NCI-H82 (cell line): ENCODE measurements at regions not wholly inside any gene's neighbourhood (a gene's known extent, or its start where the extent isn't known, plus 50 kb on each side); places are given as distances from the start of the nearest gene placed in this dataset.

Source experiments
- DNase-seq: peaks from one replicate; lab custom pipeline; 2025; lab: John Stamatoyannopoulos, UW

DNA sequence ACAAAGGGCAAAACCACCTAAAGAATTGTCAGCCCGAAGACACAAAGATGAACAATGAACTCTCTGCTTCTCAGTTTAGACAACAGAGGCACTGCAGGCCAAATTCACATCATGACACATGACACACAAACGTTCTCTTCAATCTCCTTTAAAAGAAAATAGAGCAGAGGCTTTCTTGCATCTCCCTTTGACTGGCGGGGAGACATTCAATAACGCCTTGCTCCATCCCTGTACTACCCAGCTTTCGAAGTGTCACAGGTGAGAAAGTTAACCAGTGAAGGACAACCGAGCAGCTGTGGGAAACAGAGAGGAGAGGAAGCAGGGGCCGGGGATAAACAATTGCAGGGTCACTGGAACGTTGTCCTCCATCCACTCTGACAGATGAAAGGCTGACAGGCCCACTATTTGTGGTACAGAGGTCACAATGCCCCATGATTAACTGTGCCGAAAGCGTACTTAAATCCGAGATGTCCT lies 130.8 kb downstream of the PHLDA1 start:
- DNase-seq: no peak

DNA sequence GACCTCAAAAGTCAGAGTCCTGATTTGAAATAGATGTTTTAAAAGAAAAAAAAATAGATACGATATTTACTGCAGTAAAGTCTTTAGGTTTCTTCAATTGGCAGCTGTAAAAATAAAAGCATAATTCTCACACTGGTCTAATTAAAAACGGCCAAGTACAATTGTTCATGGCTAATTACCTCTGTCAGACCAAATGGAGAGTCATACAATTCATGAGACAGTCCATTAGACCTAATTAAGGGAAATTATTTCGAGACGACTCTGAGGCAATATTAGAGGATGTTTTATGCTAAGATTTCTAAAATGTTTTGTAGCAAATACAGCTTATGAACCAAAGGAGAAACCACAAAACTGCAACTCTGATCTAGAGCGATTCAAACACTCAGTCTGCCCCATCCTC lies 131.3 kb downstream of the PHLDA1 start:
- no peak for DNase-seq

DNA sequence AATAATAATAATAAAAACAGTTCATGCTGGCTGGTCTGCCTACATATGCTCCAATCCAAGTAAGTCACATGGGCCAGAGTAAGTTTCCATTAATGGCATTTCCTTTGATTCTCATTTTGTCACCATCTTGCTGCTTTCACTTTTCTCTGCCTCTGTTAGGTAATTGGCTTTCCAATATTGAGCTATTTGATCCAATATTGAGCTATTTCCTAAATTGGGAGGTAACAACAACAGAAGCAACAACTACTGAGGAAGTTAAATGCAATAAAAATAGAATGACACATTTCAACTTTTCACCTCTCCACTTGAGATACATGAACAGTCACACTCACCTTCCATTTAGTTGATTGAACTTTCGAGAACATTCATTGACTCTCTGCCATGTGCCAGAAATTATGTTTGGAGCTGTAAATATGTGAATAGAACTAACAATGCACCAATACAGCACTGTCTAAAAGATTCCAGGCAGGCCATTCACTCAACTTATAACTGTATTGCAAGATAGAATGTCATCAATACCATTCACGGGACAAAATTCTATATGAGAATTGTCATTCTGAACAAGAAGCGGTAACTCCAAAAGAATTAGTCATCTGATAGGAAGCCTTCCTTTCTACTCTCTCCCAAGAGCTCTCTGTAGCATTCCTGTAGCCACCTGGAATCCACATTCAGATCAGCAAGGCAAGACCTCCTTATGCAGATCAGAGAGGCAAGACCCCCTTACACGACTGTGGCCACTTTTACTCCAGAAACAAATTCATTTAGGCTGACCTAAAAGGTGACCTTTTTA lies 136.4 kb downstream of the PHLDA1 start:
- DNase-seq: no peak

DNA sequence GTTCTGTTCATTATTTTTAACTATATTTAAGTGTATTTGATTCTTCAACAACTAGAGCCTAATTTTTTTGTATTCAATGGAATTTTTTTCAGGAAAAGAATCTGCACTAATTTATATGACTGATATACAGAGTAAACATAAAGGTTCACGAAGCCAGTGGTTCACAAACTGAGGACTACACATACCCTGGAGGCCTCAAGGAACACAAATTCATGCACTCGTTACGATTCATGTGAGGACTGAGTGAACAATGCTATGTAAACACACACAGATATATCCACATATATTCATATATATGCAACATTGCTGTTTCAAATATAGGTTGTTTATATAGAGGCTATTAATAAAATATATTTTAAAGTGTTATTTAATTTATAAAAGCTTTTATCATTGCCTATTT lies 137.8 kb downstream of the PHLDA1 start:
- no peak for DNase-seq

DNA sequence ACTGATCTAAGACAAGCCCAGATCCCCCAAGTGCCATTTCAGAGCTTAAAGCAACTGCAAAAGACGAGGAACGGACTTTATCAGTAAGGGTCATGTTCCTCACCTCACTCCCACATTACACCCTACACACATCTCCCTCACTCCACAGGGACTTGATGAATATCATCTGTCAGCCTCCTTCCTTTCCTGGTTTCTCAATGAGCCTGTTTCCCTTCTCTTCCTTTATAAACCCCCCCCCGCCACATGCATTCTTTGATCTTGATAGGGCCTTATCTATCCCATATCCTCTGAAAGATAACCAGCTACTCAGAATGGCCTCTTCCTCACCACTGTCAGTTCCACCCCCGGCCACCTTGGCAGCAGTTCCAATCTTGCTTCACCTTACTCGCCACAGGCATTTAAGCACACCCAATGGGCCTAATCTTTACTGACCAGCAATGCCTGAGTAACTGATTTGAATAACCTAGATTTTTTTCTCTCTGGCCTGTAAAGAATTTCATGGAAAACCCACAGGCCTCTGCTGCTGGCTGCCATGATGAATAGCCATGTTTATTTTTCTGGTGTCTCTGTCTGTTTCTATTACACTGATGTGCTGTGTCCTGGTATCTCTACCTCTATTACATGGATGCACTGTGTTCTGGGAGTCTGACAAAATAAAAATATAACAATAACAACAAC lies 138.7 kb downstream of the PHLDA1 start:
- no peak for DNase-seq

DNA sequence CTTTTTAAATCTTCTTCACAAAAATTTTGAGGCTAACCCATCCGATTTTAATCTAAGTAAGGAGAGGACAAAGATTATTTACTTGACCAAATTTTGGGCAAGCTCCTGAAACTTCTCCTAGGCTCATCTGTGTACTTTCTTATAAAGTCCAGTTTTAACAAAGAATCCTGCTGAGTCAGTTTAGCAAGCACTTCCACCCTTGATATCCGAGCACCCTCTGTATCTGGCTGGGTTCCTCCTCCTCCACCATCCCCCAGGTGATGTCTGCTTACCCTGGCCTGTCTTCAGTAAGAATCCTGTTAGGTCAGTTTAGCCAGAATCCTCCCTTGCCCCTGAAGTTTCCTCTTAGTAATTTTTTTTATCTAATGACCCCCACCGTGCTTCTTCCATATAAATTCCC lies 140.5 kb downstream of the PHLDA1 start:
- DNase-seq: no peak

DNA sequence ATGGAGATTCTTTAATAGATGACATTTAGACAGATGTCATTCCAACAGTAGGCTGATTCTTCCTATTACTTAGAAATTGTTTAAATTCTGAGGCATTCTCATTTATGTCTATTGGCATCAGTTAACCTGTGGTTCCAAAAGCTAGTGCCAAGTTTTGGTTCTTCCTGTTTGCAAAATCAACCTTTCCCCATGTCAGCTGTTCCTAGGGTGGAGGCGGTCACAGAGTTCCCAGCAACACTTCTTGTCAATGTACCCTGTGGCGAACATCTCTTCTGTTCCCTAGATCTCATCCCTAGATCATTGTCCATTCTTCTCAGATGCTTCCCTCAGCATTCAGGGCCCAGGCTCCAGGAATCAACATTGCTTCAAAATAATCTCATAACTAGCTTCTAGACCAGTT lies 140.9 kb downstream of the PHLDA1 start:
- DNase-seq: no peak

DNA sequence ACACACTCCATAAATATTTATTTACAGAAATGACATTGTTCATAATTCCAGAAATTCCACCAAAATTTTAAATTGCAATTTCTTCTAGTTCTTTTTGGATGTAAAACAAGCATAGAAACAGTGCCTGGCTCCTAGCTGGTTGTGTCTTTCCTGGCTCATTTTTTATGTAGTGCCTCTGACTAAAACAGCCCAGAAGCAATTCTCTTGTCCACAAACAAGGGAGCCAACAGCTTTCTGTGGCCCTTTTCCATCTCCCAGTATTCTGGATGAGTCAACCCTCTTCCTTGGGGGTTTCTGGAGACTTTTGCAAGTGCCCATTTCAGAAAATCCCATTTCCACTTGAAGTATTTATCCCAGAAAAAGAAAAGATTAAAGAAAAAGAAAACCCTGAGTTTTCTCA lies 141.4 kb downstream of the PHLDA1 start:
- no peak for DNase-seq

DNA sequence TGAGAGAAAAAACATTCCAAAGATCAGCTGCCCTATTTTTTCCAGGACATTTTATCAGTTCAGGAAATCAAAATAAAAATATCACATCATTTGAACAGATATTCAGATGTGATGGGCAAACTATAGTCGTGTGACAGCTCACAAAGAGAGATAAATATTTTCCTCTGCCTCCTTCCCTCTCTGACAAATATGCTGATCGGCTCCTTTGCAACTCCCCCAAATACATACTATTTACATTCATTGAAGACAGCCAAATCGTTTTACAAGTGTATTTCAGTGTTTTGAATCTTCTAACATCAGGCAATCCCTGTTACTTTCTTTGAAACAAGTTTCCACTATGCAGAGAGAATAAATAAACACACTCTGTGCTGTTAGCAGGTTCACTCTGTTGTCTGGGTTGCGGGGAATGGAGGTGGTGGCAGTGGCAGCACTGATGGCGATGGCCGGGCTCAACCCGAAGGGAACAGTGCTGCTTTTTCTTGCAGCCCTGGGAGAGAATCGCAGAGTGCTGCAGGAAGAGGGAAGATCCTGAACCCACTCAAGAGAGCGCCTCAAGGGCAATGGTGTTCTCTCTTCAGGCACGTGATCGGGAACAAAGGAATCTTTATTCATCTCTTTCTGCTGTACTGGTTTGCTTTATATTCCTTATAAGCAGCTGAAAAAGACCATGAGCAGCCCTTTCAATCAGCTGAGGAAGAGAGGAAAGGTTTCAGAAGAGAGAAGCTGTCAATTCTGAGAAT lies 142.5 kb downstream of the PHLDA1 start:
- DNase-seq: no peak

DNA sequence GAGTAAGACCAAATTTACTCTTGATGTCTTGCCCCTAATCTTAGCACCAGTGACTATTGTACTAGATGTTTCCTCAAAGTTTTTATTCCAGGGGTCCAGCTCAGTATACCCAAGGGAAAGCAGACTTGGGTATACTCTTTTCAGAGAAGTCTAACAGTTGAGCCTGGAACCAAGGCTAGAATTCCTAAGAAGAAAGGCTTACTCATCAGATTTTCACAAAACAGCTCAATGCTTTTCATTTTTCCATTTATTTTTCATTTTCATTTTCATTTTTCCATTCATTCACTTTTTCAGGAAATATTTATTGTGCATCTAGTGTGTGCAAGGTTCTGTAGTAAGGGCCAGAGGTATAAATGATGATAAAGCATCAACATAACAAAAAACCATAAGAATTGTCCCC lies 143.2 kb downstream of the PHLDA1 start:
- DNase-seq: no peak

DNA sequence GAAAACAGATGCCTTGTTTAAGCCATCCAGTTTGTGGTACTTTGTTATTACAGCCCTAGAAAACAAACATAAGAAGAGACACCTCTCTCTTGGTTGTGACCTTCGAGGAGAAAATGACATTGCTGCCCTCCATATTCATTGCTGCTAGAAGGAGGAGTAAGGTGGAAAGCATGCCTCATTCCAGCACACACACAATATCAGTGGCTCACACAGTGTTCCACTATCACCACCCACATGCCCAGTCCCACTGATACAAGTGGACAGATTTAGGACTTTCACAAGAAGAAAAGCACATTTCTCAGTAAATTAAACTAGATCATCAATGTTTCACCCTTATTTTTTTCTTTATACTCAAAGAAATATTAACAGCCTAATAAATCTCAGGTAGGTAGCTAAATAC lies 143.6 kb downstream of the PHLDA1 start:
- no peak for DNase-seq

DNA sequence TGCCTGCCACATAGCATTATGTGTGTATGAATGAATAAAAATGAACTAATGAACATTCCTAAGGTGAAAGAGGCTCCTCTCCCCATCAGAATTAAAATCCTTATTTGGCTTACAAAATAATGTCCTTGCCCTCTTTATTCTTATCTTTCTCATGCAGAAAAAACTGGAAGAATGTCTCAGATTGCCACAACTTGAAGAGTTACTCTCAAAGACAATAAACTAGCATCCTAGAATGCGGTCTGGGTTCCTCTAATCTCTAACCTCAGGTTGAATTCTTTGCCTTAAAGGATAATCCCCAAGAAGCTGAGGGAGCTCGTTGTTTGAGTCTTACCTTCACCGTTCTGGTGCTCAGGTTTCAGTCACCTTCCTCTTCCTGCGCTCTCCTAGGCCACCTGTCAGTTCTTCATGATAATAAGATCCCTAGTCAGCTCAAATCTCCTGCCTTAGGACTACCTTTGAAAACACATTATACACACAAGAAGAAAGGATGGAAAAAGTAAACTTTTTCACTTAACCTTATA lies 147.1 kb downstream of the PHLDA1 start:
- DNase-seq: peak; percentile 55

DNA sequence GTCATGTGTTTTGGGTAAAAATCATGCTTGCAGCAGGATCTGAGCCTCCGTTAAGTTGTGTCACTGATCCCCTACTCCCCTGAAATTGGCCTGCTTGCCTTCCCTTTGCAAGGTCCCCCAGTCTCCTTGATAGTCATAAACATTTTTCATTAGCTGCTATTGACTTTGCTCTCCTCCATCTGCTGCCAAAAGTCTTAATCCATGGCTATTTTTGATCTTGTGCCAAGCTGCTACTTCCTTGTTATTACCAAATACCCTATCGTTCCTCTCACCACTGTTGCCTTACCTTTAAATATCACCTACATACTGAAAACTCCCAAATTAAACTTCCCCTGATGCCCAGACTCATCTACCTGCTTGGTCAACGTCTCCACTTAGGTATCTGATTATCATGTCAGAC lies 148.3 kb downstream of the PHLDA1 start:
- peak; percentile 76 for DNase-seq

DNA sequence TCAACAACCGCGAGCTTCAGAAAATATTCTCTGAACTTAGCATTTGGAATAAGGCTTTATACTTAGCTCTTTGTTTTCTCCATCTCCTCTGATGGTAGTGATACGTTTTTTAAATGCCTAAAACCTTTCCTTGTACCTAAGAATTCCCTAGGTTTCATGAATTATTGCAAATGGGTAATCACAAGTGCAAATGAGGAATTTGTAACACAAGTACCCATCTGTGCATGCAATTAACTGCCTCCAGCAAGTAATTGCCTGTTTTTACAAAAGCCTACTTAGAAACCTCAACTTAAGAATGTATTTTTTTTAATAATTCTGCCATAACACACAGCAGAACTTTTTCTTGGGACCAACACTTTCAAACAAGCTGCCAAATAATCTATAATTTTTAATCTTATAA lies 149.2 kb downstream of the PHLDA1 start:
- DNase-seq: no peak

DNA sequence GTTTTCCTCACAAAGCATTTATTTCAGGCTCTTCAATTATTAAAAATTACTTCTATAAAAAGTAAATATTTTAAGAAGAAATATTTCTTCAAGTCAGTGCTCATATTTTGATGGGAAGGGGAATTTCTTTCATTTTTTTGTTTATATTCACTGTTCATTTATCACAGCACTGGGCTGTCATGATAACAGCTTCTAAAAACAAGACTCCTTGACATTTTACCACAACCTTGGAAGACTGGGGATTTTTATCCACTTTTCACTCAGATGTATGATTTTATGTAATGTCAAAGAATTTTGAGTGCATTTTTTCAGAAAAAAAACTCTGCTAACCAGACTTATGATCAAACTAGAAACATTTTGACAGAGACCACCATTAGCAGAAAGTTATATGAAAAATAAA lies 149.7 kb downstream of the PHLDA1 start:
- DNase-seq: no peak

DNA sequence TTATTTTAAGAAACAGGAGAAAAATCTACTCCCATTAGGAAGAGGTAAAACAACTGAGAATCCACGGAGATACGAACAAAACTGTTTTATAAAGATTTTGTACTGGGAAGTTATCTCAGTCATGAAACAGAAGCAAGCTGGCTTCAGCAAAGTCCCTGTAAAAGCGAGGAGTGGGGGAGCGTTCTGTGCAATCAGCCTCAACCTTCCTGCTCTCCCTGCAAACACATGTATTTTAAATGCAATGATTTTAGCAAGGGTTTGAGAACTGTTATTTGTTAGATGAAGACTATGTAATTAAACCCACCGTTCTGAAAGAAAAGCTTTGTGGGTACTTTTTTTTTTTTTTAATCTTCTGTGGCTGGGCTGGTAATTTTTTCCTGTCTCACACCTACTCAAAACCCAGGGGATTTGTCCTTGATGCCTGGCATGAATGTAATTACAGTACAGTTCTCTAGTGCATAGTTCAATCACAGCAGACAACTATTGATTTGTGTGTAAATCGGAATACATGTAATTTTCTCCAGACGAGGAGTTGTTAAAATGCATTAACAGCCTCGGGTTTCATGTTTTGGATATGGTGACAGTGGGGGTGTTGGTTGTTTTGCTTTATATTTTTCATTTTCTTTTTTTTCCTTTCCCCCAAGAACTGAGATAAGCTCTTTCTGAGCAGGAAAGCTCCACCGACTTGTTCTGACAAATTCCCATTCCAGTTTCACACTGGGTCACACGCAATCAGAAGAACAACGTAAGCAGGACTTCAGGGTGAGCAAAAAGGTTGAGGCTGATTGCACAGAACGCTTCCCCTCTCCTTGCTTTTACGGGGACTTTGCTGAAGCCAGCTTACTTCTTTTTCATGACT lies 153.6 kb downstream of the PHLDA1 start:
- DNase-seq: peak; percentile 67

DNA sequence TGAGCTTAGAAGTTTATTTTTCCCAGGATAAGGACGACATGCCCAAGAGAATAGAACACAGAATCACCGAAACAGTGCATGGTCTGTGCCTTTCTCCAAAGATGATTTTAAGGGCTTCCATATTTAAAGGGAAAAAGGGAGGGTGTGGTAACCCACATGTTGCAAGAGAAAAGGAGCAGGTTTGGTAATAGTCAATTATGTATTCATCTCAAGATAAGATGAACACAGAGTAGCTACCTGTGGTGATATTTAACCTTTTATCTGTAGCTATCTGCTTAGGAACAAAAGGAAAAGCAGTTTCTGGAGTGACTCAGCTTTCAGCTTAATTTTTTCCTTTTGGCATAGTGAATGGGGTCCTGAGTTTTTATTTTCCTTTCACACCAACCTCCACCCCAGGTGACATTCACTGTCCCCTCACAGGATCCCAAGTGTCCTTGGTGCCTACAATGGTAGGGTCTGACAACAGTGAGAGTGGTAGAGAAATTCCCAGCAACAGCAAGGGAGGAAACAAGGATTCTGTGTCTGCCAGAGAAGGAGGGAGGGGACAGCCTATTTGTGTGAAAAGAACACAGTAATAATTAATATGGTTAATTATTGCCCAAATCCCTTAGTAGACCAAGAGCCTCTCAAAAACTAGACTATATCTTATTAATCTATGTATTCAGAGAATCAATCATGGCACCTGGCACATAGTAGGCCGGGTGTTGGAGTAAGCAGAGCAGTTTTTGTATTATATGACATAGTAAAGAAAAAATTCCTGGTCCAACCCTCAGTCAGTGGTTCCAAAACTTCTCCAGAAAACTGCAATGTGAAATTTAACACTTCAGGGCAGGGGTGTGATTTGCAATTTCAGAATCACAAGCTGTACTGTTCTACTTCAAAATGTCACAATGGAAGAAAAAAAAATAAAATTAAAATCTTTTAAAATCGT lies 154.5 kb downstream of the PHLDA1 start:
- no peak for DNase-seq

DNA sequence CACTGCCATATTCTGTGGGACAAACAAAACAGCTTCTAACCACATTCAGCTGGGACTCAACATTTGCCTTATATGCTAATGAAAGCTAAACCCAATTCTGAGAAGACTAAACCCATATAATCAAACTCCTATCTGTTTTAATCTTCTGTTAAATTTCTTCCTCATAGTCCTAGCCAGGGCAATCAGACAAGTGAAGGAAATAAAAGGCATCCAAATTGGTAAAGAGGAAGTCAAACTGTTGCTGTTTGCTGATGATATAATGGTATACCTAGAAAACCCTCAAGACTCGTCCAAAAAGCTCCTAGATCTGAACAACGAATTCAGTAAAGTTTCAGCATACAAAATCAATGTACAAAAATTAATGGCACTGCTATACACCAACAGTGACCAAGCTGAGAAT lies 157.1 kb downstream of the PHLDA1 start:
- no peak for DNase-seq

DNA sequence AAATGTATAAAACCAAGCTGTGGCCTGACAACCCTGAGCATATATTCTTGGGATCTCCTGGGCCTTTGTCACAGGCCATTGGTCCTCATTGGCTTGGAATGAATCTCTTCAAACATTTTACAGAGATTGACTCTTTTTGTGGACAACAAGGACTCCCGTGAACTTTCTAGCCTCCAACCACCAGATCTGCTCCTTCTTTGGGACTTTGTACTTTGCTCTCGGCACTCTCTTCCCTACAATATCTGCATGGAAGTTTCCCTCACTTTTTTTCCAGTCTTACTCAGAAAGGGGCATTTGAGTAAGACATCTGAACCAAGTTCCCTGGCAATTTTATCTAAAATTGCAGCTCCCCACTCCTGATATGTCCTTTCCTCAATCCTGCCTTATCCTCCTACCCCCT lies 158.8 kb downstream of the PHLDA1 start:
- no peak for DNase-seq

DNA sequence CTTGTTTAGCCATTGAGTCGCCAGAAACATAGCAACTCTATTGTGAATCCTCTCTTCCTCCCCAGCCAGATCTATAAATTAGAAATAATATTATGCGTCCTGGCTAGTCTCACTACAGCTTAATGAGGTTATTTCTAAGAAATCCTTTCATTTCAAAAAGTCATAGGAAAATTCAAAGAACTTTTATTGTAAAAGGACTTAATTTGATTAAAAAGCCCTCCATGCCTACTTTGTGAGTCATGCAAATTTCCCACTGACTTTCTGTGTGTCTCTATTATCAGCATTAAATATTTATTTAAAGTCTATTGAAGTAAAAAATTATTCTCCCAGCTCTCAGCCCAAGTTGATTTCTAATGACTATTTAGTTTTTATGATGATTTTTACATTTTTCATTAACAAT lies 160.7 kb downstream of the PHLDA1 start:
- no peak for DNase-seq

DNA sequence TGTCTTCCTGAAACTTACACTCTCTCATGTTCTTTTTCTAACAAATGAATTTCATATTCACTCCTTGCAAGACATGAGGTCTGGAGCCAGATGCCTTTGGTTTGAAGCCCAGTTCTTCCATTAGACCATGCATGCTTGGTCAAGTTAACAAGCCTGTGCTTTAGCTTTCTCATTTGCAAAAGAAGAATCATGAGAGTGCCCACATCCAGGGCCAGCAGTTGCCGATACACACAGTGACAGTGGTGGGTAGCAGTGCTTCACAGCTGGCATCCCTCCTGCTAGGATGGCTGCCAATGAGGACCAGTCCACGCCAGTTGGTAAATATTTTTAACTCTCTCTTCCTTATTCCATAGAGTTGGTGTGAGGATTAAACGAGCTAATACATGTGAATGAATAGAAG lies 163.1 kb downstream of the PHLDA1 start:
- no peak for DNase-seq
